Muscle of leg (tissue), 3 donors: ENCODE measurements at regions not wholly inside any gene's neighbourhood (a gene's known extent, or its start where the extent isn't known, plus 50 kb on each side); places are given as distances from the start of the nearest gene placed in this dataset.
"Not testable (repeated sequence)": the region's sequence is repeated elsewhere in the genome, so short reads cannot be mapped to it uniquely, and the experiment has no call there.

Experiments used
- DNase-seq: peaks from one replicate; pipeline ENCODE4 v3.0.0; 2013
- H3K27ac ChIP-seq: one replicate; pipeline ENCODE4 v1.5.1; 2013; ENCODE audit warnings: mild to moderate bottlenecking, low read length, control low read depth
- H3K27me3 ChIP-seq: one replicate; pipeline ENCODE4 v1.6.1; 2013; ENCODE audit warnings: low read length; ENCODE audit not compliant: control insufficient read depth, insufficient read depth
- H3K36me3 ChIP-seq: one replicate; pipeline ENCODE4 v1.6.1; 2013; ENCODE audit warnings: low read length; ENCODE audit not compliant: control insufficient read depth, insufficient read depth
- H3K4me1 ChIP-seq: one replicate; pipeline ENCODE4 v1.6.1; 2013; ENCODE audit warnings: low read length; ENCODE audit not compliant: control insufficient read depth, insufficient read depth
- H3K4me3 ChIP-seq: one replicate; pipeline ENCODE4 v1.5.1; 2013; ENCODE audit warnings: low read length, control low read depth
- H3K9me3 ChIP-seq: replicated peaks from 2 replicates; pipeline ENCODE4 v1.6.1; 2013; ENCODE audit warnings: low read depth, low read length; ENCODE audit not compliant: control insufficient read depth
- WGBS: methylation state at CpG from one replicate; pipeline ENCODE4 v1.1.5; 2013; ENCODE audit warnings: missing lambda C conversion rate; ENCODE audit not compliant: insufficient coverage; 5-methylcytosine and 5-hydroxymethylcytosine counted together

- not testable (repeated sequence) for H3K36me3 ChIP-seq, H3K27ac ChIP-seq, H3K27me3 ChIP-seq, DNase-seq, H3K4me1 ChIP-seq, H3K4me3 ChIP-seq, H3K9me3 ChIP-seq
Observed at GRCh38 chr9:62877552-62877951, 1687.7 kb downstream of the SPATA31A7 start.

- not testable (repeated sequence) for H3K4me1 ChIP-seq, H3K9me3 ChIP-seq, H3K4me3 ChIP-seq, H3K27ac ChIP-seq, H3K27me3 ChIP-seq, H3K36me3 ChIP-seq, DNase-seq
- WGBS = no CpG with 5 or more reads among the region's 7 CpGs
Observed at GRCh38 chr9:62877987-62878386, 1688.2 kb downstream of the SPATA31A7 start.

- not testable (repeated sequence) for H3K36me3 ChIP-seq, H3K4me3 ChIP-seq, H3K27me3 ChIP-seq, H3K4me1 ChIP-seq, H3K9me3 ChIP-seq, H3K27ac ChIP-seq
- DNase-seq = peak; percentile 44
- WGBS = 84% methylated on average over 4 of the region's 6 CpGs
Observed at GRCh38 chr9:62880453-62880852, 1690.6 kb downstream of the SPATA31A7 start.

GRCh38 chr9:62880971-62881370 lies 1691.1 kb downstream of the SPATA31A7 start:
- no CpG with 5 or more reads among the region's 3 CpGs for WGBS
- H3K27me3 ChIP-seq, H3K27ac ChIP-seq, H3K9me3 ChIP-seq, DNase-seq, H3K4me3 ChIP-seq, H3K4me1 ChIP-seq, H3K36me3 ChIP-seq: not testable (repeated sequence)

GRCh38 chr9:62881811-62882210 lies 1692.0 kb downstream of the SPATA31A7 start:
- DNase-seq, H3K27me3 ChIP-seq, H3K4me3 ChIP-seq, H3K27ac ChIP-seq, H3K4me1 ChIP-seq, H3K36me3 ChIP-seq, H3K9me3 ChIP-seq: not testable (repeated sequence)
- WGBS = 83% methylated on average over 5 of the region's 8 CpGs

GRCh38 chr9:62882717-62883116 lies 1692.9 kb downstream of the SPATA31A7 start:
- H3K27me3 ChIP-seq, H3K27ac ChIP-seq, DNase-seq, H3K4me1 ChIP-seq, H3K4me3 ChIP-seq, H3K9me3 ChIP-seq, H3K36me3 ChIP-seq: not testable (repeated sequence)
- 77% methylated on average over 4 of the region's 5 CpGs for WGBS

GRCh38 chr9:62896692-62897091 lies 1706.9 kb downstream of the SPATA31A7 start:
- WGBS = no CpG with 5 or more reads among the region's 3 CpGs
- not testable (repeated sequence) for H3K27ac ChIP-seq, H3K4me1 ChIP-seq, DNase-seq, H3K27me3 ChIP-seq, H3K9me3 ChIP-seq, H3K4me3 ChIP-seq, H3K36me3 ChIP-seq

- H3K27ac ChIP-seq = peak overlapping the region; percentile 82
- DNase-seq = peak; percentile 74
- not testable (repeated sequence) for H3K4me1 ChIP-seq, H3K9me3 ChIP-seq, H3K36me3 ChIP-seq, H3K27me3 ChIP-seq
- peak overlapping the region; percentile 44 for H3K4me3 ChIP-seq
- WGBS = 2% methylated on average over 13 of the region's 48 CpGs
Observed at GRCh38 chr9:62897411-62898225, 1707.8 kb downstream of the SPATA31A7 start.

GRCh38 chr9:62899666-62900065 lies 1709.8 kb downstream of the SPATA31A7 start:
- no CpG with 5 or more reads among the region's 4 CpGs for WGBS

GRCh38 chr9:62904061-62904460 lies 1714.2 kb downstream of the SPATA31A7 start:
- H3K4me3 ChIP-seq, H3K9me3 ChIP-seq, H3K27ac ChIP-seq, DNase-seq, H3K4me1 ChIP-seq, H3K27me3 ChIP-seq, H3K36me3 ChIP-seq: not testable (repeated sequence)
- no CpG with 5 or more reads among the region's 3 CpGs for WGBS

More at GRCh38 chr9:62899666-62900065, 1709.8 kb downstream of the SPATA31A7 start:
- not testable (repeated sequence) for H3K4me1 ChIP-seq, H3K27ac ChIP-seq, H3K9me3 ChIP-seq, H3K36me3 ChIP-seq, H3K27me3 ChIP-seq, H3K4me3 ChIP-seq, DNase-seq

GRCh38 chr9:62905722-62906121 lies 1715.9 kb downstream of the SPATA31A7 start:
- not testable (repeated sequence) for H3K27me3 ChIP-seq, H3K4me1 ChIP-seq, H3K4me3 ChIP-seq, H3K36me3 ChIP-seq, DNase-seq, H3K27ac ChIP-seq, H3K9me3 ChIP-seq
- no CpG with 5 or more reads among the region's 5 CpGs for WGBS
